ENCODE measurements at regions not wholly inside any gene's neighbourhood (a gene's known extent, or its start where the extent isn't known, plus 50 kb on each side); places are given as distances from the start of the nearest gene placed in this dataset.

DNA sequence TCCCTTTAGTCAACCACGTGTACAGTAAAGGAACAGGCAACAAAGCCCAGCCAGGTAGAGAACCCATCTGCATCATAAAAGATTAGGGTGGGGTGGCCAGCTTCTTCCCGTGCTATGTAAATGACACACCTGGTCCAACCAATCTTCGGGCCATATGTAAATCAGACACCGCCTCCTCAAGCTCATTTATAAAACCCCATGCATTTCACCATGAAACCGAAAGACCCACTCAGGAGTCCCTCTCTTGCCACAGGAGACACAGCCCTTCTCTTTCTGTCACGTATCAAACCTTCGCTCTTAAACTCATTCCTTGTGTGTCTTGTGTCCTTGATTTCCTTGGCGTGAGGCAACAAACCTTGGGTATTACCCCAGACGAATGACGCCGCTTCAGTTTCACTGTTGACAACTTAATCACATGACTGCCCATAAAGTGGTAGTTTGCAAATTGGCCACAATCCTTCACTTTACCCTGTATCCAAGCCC is 59.8 kb upstream of the TBPL2 start:
- DNase-seq (ENCODE audit: low read depth), result no peak

DNA sequence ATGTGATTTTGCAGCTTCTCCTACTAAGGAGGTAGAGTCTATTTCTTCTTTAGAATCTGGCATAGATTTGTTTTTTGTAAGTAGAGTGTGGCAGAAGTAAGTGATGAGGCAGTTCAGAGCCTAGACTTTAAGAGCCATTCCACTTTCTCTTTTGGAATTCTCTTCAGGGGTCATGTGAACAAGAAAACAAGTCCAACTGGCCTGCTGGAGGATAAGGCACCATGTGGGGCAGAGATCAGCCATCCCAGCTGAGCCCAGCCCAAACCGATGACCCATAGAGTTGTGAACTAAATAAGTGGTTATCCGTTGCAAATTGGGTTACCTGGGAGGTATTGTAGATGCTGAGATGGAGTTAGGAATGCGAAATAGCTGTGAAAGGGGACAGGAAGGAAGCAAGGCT is 60.3 kb upstream of the TBPL2 start:
- no peak for DNase-seq (ENCODE audit: low read depth)

DNA sequence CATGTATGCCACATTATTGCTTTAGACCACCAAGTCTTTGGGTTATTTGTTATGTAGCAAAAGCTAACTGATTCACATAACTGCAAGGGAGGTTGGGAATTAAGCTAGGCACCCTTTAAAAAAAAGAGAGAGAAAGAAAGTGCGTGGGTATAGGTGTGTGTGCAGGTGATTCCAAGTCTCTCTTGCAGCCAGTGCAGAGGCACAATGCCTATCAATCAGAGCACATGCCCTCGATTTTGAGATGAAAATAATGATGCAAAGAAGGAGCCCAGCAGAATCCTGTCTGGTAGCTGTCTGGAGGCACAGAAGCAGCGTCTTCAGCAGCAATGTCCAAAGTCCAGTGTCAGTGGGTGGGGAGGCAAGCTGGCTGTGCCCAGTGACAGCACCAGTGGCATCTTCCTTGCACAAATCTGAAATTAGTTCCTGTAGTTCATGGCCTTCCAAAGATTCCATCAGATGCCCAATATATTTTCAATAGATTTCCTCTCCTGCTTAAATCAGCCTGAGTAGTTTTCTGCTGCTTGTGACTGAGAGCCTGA is 62.4 kb upstream of the TBPL2 start:
- DNase-seq (ENCODE audit: low read depth), result no peak

DNA sequence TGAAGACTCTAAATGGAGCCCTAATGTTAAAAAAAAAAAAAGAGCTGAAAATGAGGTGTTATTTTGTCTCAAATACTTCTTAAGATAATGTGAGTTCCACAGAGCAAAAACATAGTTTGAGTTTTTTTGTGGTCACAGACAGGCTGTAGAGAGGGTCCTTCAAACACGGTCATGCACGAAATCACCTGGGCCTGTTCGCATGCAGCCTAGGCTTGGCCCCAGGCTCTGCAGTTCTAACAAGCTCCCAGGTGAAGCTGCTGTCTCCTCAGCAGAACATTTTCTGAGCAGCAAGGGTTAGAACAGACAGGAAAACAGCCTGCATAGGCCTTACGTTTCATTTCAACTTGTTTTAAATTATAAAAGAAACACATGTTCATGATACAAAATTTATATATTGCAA is 65.4 kb upstream of the TBPL2 start:
- DNase-seq (ENCODE audit: low read depth), result no peak

DNA sequence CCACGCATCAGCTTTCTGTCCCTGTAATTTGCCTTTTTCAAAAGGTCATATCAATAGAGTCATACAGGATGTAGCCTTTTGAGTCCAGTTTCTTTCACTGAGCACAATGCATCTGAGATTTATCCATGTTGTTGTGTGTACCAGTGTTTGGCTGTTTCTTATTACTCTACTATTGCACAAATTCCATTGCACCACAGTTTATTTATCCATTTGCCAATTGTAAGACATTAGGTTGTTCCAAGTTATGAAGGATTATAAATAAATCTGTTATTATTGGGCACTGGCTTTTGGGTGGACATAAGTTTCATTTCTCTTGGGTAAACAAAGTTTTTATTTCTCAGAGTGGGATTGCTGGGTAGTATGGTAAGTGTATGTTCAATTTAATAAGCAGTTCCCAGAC is 68.3 kb upstream of the TBPL2 start:
- DNase-seq (ENCODE audit: low read depth), result no peak

DNA sequence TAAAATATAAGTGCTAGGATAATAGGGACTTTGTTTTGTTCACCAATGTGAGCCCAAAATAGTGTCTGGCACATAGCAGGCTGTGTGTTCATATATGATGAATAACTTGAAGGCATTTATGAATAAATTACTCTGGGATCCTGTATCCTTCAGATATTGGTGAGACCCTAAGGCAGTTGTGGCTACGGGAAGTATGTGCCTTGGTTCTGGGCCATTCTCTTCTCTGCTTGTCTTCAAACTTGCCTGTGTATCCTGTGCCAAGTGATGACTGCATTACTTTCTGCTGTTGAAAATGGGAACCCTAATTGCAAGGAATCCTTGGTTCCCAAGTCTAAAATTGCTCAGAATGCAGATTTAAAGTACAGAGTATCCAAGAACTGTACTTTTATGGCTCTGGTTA is 67.6 kb upstream of the KTN1 start:
- no peak for DNase-seq (ENCODE audit: low read depth)

DNA sequence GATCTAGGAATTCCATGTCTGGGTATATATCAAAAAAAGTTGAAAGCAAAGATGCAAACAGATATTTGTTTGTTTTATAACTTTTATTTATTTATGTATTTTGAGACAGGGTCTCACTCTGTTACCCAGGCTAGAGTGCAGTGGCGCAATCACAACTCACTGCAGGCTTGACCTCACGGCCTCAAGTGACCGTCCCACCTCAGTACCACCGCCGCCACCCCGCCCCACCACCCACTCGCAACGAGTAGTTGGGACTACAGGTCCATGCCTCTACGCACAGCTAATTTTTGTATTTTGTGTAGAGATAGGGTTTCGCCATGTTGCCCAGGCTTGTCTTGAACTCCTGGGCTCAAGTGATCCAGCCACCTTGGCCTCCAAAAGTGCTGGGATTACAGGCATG is 66.5 kb upstream of the KTN1 start:
- no peak for DNase-seq (ENCODE audit: low read depth)

DNA sequence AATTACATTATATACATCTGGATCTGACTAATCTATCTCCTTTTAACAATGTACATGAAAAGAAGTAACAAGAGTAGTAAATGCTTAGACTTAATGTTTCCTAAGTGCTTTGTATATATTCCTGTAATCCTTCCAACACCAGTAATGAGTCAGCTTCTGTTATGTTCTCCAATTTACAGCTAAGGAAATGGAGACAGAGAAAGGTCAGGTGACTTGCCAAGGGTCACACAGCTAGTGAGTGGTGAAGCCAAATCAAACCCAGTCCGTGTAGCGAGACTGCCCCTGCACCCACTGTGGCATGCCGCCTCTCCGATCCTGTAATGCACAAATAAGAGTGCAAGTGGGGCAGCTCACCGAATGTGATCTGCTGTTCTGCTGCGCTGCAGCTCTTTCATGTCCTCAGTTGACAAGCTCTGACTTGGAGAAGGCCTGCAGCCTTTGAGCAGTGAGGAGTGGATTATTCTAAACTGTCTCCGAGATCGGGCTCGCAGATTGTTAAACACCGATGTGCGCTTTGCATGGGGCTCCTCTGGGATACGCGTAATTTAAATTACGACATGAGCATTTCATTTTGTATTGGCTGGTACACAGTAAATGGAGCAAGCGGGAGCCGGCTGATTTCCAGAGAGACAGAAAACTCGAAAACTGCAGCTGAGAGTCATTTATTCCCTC is 65.1 kb upstream of the KTN1 start:
- DNase-seq (ENCODE audit: low read depth), result peak; percentile 42

DNA sequence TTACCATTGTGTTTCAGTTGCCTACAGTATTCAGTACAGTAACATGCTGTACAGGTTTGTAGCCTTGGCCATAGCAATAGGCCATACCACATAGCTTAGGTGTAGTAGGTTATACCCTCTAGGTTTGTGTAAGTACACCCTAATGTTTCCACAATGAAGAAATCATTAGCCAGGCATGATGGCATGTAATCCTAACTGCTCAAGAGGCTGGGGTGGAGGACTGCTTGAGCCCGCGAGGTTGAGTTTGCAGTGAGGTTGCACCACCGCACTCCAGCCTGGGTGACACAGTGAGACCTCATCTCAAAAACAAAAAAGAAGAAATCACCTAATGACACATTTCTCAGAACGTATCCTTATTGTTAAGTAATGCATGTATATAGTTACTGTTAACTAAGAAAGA is 63.2 kb upstream of the KTN1 start:
- no peak for DNase-seq (ENCODE audit: low read depth)

DNA sequence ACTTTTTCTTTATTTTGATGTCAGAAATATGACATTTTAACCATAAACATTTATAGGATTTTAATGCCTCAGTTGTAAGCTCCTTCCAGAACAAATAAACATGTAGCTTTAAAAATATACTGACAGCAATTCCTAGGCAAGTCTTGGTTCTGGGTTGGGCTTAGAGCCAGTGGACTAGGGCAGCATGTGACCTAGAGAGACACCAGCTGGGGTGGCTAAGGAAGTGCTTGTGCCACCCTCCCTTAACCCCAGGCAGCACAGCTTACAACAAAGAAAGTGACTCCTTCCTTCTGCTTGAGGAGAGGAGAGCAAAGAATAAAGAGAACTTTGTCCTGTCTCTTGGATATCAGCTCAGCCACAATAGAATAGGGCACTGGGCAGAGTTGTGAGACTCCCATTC is 61.6 kb upstream of the KTN1 start:
- DNase-seq (ENCODE audit: low read depth), result no peak

DNA sequence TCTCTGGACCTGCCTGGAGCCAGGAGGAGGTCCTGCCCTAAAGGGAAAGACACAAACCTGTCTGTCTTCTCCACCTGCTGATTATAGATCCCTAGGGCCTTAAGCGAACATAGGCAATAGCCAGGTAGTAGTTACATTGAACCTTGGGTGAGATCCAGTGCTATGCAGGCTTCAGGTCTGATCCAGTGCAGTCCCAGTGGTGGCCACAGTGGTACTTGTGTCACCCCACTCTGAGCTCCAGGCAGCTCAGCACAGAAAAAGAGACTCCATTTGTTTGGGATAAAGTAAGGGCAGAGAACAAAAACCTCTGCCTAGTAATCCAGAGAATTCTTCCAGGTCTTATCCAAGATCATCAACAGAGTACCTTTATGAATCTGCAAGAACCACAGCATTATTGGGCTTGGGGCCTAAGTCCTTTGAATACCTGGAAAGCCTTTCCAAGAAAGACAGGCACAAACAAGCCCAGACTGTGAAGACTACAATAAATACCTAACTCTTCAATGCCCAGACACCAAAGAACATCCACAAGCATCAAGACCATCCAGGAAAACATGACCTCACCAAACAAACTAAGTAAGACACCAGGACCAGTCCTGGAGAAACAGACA is 60.4 kb upstream of the KTN1 start:
- DNase-seq (ENCODE audit: low read depth), result no peak

DNA sequence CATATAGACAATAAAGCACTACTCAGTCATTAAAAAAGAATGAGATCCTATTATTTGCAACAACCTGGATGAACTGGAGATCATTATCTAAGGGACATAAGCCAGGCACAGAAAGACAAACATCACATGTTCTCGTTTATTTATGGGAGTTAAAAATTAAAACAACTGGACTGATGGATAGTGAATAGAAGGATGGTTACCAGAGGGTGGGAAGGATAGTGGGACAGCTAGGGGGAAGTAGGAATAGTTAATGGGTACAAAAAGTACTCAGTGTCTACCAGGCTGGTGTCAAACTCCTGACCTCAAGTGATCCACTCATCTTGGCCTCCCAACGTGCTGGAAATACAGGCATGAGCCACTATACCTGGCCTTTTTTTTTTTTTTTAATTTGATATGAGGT is 56.7 kb upstream of the KTN1 start:
- DNase-seq (ENCODE audit: low read depth), result no peak

All from non-pigmented ciliary epithelial cell (primary cell).